NCI-H1436 treated with DMSO at 0.1 percent for 48 hours (cell line): ENCODE measurements at regions not wholly inside any gene's neighbourhood (a gene's known extent, or its start where the extent isn't known, plus 50 kb on each side); places are given as distances from the start of the nearest gene placed in this dataset.

Experiments
- DNase-seq: peaks from one replicate; lab custom pipeline; 2025; lab: John Stamatoyannopoulos, UW

GRCh38 chr10:117670116-117670904, 127.8 kb downstream of the EMX2 start:
- no peak for DNase-seq

- DNase-seq, result no peak
Measured at GRCh38 chr10:117673230-117674010, 130.9 kb downstream of the EMX2 start.

- DNase-seq, result no peak
Measured at GRCh38 chr10:117674201-117674600, 131.7 kb downstream of the EMX2 start.

- no peak for DNase-seq
Measured at GRCh38 chr10:117674646-117675045, 132.1 kb downstream of the EMX2 start.

- no peak for DNase-seq
Measured at GRCh38 chr10:117675514-117676055, 133.0 kb downstream of the EMX2 start.

GRCh38 chr10:117677239-117677638, 134.7 kb downstream of the EMX2 start:
- DNase-seq, result no peak

- no peak for DNase-seq
Measured at GRCh38 chr10:117677890-117678500, 135.4 kb downstream of the EMX2 start.

- DNase-seq, result no peak
Measured at GRCh38 chr10:117680601-117681000, 138.1 kb downstream of the EMX2 start.

- DNase-seq, result no peak
Measured at GRCh38 chr10:117681104-117681503, 138.6 kb downstream of the EMX2 start.

- DNase-seq, result no peak
Measured at GRCh38 chr10:117684046-117684610, 141.6 kb downstream of the EMX2 start.

- DNase-seq, result no peak
Measured at GRCh38 chr10:117684672-117685211, 142.2 kb downstream of the EMX2 start.

- no peak for DNase-seq
Measured at GRCh38 chr10:117685431-117685830, 142.9 kb downstream of the EMX2 start.

- DNase-seq, result no peak
Measured at GRCh38 chr10:117686606-117687005, 144.1 kb downstream of the EMX2 start.

- DNase-seq, result no peak
Measured at GRCh38 chr10:117688358-117688757, 145.8 kb downstream of the EMX2 start.

- no peak for DNase-seq
Measured at GRCh38 chr10:117689566-117689965, 147.0 kb downstream of the EMX2 start.

GRCh38 chr10:117690359-117690758, 147.8 kb downstream of the EMX2 start:
- DNase-seq, result no peak

GRCh38 chr10:117694190-117694589, 151.6 kb downstream of the EMX2 start:
- no peak for DNase-seq

GRCh38 chr10:117697402-117697801, 154.9 kb downstream of the EMX2 start:
- no peak for DNase-seq

GRCh38 chr10:117698809-117699208, 156.3 kb downstream of the EMX2 start:
- DNase-seq, result no peak

GRCh38 chr10:117699436-117700075, 157.0 kb downstream of the EMX2 start:
- no peak for DNase-seq

- no peak for DNase-seq
Measured at GRCh38 chr10:117710181-117710798, 167.7 kb downstream of the EMX2 start.
